B cell (primary cell): ENCODE measurements at regions not wholly inside any gene's neighbourhood (a gene's known extent, or its start where the extent isn't known, plus 50 kb on each side); places are given as distances from the start of the nearest gene placed in this dataset.

ENCODE experiments used
- ATAC-seq: fragments of 200-7000 bp; cut with Tn5 transposase; one replicate; pipeline ENCODE4 v1.10.0; 2021; ENCODE audit warnings: low read depth, mild to moderate bottlenecking, moderate number of reproducible peaks, moderate library complexity
- CTCF ChIA-PET: fragments of 350-600 bp; sonication (Branson Sonifier 250); formaldehyde crosslinking; loops from one replicate; lab custom pipeline; 2021; ENCODE audit warnings: antibody characterized with exemption, inconsistent platforms; lab: Charles Lee
- POLR2A ChIA-PET: fragments of 350-600 bp; sonication (Branson Sonifier 250); formaldehyde crosslinking; loops from one replicate; lab custom pipeline; 2021; ENCODE audit warnings: antibody characterized with exemption; lab: Charles Lee
- DNase-seq: peaks from one replicate; pipeline ENCODE4 v3.0.0; 2013
- H2AFZ ChIP-seq: 2 replicates; pipeline ENCODE4 v1.6.1; 2012; ENCODE audit warnings: mild to moderate bottlenecking, low read depth, low read length; ENCODE audit not compliant: insufficient read depth, poor library complexity, severe bottlenecking
- H3K27ac ChIP-seq, 2 donors: 1 replicate in 1 of 2; 2 replicates in 1 of 2; pipeline ENCODE4 v1.5.1; 2012 to 2013; ENCODE audit warnings: low read length in 2 of 2, mild to moderate bottlenecking in 2 of 2, moderate library complexity in 1 of 2
- H3K27me3 ChIP-seq, 4 experiments: fragments of 200-600 bp in 1 of 4; sonication (generic) in 1 of 4; replicated peaks in 1 of 4; 1 replicate in 2 of 4; 2 replicates in 2 of 4; pipeline versions ENCODE4 v1.6.1 to v1.7.0; 2013 to 2016; ENCODE audit warnings: low read length in 3 of 4, mild to moderate bottlenecking in 2 of 4, mixed read lengths in 1 of 4, moderate library complexity in 1 of 4; ENCODE audit not compliant: insufficient read depth in 4 of 4, control insufficient read depth in 3 of 4; ENCODE audit errors: control extremely low read depth in 1 of 4
- H3K36me3 ChIP-seq, 2 experiments: replicated peaks in 1 of 2; 1 replicate in 1 of 2; 2 replicates in 1 of 2; pipeline versions ENCODE4 v1.6.1 to v1.7.1; 2013; ENCODE audit warnings: low read length in 1 of 2; ENCODE audit not compliant: insufficient read depth in 2 of 2, control insufficient read depth in 1 of 2; ENCODE audit errors: control extremely low read depth in 1 of 2, extremely low read depth in 1 of 2
- H3K4me1 ChIP-seq, 2 donors: fragments of 200-600 bp in 1 of 2; sonication (generic) in 1 of 2; 1 replicate in 1 of 2; 2 replicates in 1 of 2; pipeline versions ENCODE4 v1.5.1 to v1.6.1; 2013 to 2017; ENCODE audit warnings: low read length in 2 of 2; ENCODE audit not compliant: control insufficient read depth in 2 of 2, insufficient read depth in 2 of 2
- H3K4me2 ChIP-seq: replicated peaks from 2 replicates; pipeline ENCODE3; 2012; ENCODE audit warnings: mild to moderate bottlenecking, low read depth, low read length; ENCODE audit not compliant: poor library complexity, severe bottlenecking
- H3K4me3 ChIP-seq, 5 experiments: fragments of 200-600 bp in 1 of 5; sonication (generic) in 1 of 5; 1 replicate in 3 of 5; 2 replicates in 2 of 5; pipeline versions ENCODE4 v1.5.1 to v1.7.0; 2011 to 2016; ENCODE audit warnings: low read length in 4 of 5, mild to moderate bottlenecking in 4 of 5, low read depth in 2 of 5, control low read depth in 1 of 5, moderate library complexity in 1 of 5; ENCODE audit not compliant: insufficient read depth in 1 of 5; ENCODE audit errors: control extremely low read depth in 1 of 5, extremely low read depth in 1 of 5
- H3K79me2 ChIP-seq: fragments of 200-600 bp; sonication (generic); one replicate; pipeline ENCODE4 v1.6.0; 2016; ENCODE audit warnings: low read length; ENCODE audit not compliant: control insufficient read depth, insufficient read depth
- H3K9ac ChIP-seq: fragments of 200-600 bp; sonication (generic); 2 replicates; pipeline ENCODE4 v1.6.1; 2017; ENCODE audit warnings: mild to moderate bottlenecking, low read length, moderate library complexity
- H3K9me3 ChIP-seq, 3 donors: one replicate each; pipeline versions ENCODE4 v1.6.1 to v1.7.1; 2013; ENCODE audit warnings: low read length in 2 of 3; ENCODE audit not compliant: control insufficient read depth in 2 of 3, insufficient read depth in 1 of 3; ENCODE audit errors: control extremely low read depth in 1 of 3
- H4K20me1 ChIP-seq: 2 replicates; pipeline ENCODE4 v1.6.0; 2012; ENCODE audit warnings: mild to moderate bottlenecking, low read length; ENCODE audit not compliant: insufficient read depth, control insufficient read depth, poor library complexity, severe bottlenecking
- H3K27ac Mint-ChIP-seq: one replicate; pipeline ENCODE4 v1.8.0; 2021; ENCODE audit warnings: mixed read lengths
- H3K27me3 Mint-ChIP-seq: one replicate; pipeline ENCODE4 v1.8.0; 2021; ENCODE audit warnings: mixed read lengths
- H3K4me1 Mint-ChIP-seq: one replicate; pipeline ENCODE4 v1.8.0; 2021; ENCODE audit warnings: mixed read lengths
- H3K4me3 Mint-ChIP-seq: one replicate; pipeline ENCODE4 v1.8.0; 2021; ENCODE audit warnings: mixed read lengths
- H3K9me3 Mint-ChIP-seq: one replicate; pipeline ENCODE4 v1.8.0; 2022; ENCODE audit warnings: mixed read lengths; ENCODE audit not compliant: insufficient read depth
- EZH2 ChIP-seq: IDR thresholded peaks from 2 replicates; pipeline ENCODE4 v1.6.1; 2012; ENCODE audit warnings: borderline replicate concordance, low read depth, mild to moderate bottlenecking, moderate library complexity, low read length; ENCODE audit not compliant: insufficient read depth, poor library complexity, severe bottlenecking
- WGBS: methylation state at CpG from one replicate; pipeline ENCODE4 v1.1.5; 2013; ENCODE audit warnings: missing lambda C conversion rate; ENCODE audit not compliant: insufficient coverage; 5-methylcytosine and 5-hydroxymethylcytosine counted together
- intact Hi-C: fragments of 100-400 bp; cut with micrococcal nuclease; formaldehyde crosslinking; loops from one replicate; pipeline ENCODE4 v1.10.0; 2022
- TF ChIP-seq, protein P1 (sequence below): fragments of 200-600 bp; IDR thresholded peaks from one replicate; pipeline ENCODE4 v1.8.0; 2022; ENCODE audit warnings: antibody characterized with exemption, mild to moderate bottlenecking

DNA sequence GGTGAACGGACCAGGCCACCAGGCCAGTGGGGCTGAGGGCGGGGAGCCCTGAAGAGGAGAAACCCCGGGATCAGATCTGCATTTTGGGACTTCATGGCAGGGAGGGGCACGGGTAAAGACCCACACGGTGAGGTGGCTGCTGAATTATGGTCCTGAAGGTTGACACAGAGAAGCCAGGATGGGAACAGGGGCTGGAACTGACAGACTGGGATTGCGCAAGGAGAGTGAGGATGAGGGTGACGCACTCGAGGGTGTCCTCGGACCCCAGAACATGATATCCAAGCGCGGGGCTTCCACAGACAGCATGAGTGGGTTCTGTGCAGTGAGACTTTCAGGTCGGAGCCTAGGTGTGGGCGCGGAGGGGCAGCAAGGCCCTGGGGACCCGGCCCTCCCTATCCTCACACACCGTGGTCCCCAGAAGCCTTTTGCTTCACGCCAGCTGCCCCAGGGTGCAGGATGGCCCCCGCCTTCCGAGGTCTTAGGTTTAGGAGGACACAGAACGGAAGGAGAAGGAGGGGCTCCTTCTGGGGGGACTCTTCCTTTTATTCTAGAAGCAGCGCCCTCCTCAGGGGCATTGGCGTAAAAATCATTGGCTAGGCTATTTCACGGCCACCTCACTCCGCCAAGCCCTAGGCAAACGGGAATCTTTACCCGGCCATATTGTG, 416.8 kb upstream of the HS6ST1 start:
- Mint-ChIP-seq H3K4me3 (peak overlapping the region; percentile 78), H3K27ac (no peak overlapping the region), H3K4me1 (peaks cover 20% of the 10 kb centered on the region), H3K27me3 (peaks cover 12% of the 10 kb centered on the region), H3K9me3 (no peaks in the 10 kb centered on the region)
- Histone ChIP-seq H3K27ac (no peak overlapping the region), H2AFZ (peak overlapping the region; percentile 64), H3K36me3 (no peaks in the 10 kb centered on the region), H3K27me3 (peaks cover 0 to 23% (median 4%) of the 10 kb centered on the region in 4 experiments), H3K4me1 (peaks cover 19 to 29% of the 10 kb centered on the region in 2 donors), H3K79me2 (no peaks in the 10 kb centered on the region), H4K20me1 (no peaks in the 10 kb centered on the region), H3K4me2 (peak overlapping the region; percentile 68), H3K9ac (peak overlapping the region; percentile 8), H3K4me3 (no peak overlapping the region), H3K9me3 (no peaks in the 10 kb centered on the region)
- intact Hi-C loops, result no loop called here
- no peak for ATAC-seq
- WGBS, result 90% methylated on average over 24 of the region's 26 CpGs
- POLR2A ChIA-PET, result no interaction called here
- no peak for DNase-seq
- TF ChIP-seq EZH2, result no peak
- TF ChIP-seq, protein P1, sequence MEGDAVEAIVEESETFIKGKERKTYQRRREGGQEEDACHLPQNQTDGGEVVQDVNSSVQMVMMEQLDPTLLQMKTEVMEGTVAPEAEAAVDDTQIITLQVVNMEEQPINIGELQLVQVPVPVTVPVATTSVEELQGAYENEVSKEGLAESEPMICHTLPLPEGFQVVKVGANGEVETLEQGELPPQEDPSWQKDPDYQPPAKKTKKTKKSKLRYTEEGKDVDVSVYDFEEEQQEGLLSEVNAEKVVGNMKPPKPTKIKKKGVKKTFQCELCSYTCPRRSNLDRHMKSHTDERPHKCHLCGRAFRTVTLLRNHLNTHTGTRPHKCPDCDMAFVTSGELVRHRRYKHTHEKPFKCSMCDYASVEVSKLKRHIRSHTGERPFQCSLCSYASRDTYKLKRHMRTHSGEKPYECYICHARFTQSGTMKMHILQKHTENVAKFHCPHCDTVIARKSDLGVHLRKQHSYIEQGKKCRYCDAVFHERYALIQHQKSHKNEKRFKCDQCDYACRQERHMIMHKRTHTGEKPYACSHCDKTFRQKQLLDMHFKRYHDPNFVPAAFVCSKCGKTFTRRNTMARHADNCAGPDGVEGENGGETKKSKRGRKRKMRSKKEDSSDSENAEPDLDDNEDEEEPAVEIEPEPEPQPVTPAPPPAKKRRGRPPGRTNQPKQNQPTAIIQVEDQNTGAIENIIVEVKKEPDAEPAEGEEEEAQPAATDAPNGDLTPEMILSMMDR, result no peak
- CTCF ChIA-PET, result interaction anchor here (1.4 to 2.0 kb wide), 4 partner anchors 15 to 1115 kb away, joined by 3 to 18 read pairs (median 8); no protein-coding TSS in a partner anchor

DNA sequence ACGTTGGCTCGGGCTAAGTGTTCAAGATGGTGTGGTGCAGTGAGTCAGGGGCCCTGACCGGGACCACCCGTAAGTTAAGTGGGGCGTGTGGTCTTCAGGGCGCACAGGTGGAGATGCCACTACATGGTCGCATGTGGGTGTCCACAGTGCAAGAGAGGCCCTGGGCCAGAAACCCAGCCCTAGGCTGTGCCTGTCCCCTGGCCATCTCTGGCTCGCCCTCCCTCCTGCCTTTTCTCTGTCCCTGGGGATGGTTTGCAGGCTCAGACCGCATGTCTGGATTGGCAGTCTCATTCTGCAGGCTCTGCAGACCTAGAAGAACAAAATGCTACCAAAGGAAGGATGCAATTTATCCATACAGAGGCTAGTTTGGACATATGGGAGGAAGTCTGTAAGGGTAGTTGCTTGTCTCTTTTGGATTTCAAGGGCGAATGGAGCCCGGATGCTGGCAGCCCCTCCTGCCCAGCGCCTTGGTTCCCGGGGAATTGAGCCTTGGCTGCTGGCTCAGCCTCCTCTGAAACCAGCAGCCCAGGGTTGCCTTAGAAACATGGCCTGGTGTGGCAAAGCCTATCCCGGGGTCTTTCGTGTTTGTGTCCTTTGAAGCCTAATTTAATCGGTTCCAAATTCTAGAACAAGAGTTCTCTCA, 417.5 kb upstream of the HS6ST1 start:
- Histone ChIP-seq H3K4me3 (peak overlapping the region in 1 of 5 experiments; percentile 34), H4K20me1 (no peaks in the 10 kb centered on the region), H2AFZ (peak overlapping the region; percentile 89), H3K79me2 (no peaks in the 10 kb centered on the region), H3K27me3 (peaks cover 0 to 23% (median 4%) of the 10 kb centered on the region in 4 experiments), H3K4me1 (peaks cover 19 to 29% of the 10 kb centered on the region in 2 donors), H3K4me2 (peak overlapping the region; percentile 80), H3K36me3 (no peaks in the 10 kb centered on the region), H3K27ac (no peak overlapping the region), H3K9me3 (no peaks in the 10 kb centered on the region), H3K9ac (peak overlapping the region; percentile 46)
- 61% methylated on average over 16 of the region's 16 CpGs for WGBS
- no peaks in the 10 kb centered on the region for H3K9me3 Mint-ChIP-seq
- peak overlapping the region; percentile 79 for H3K4me3 Mint-ChIP-seq
- H3K4me1 Mint-ChIP-seq, result peaks cover 20% of the 10 kb centered on the region
- H3K27me3 Mint-ChIP-seq, result peaks cover 12% of the 10 kb centered on the region
- ChIA-PET POLR2A (no interaction called here), CTCF (interaction anchor here (0.7 to 2.0 kb wide), 11 partner anchors 8 to 1119 kb away, joined by 3 to 18 read pairs (median 4); no protein-coding TSS in a partner anchor)
- no peak overlapping the region for H3K27ac Mint-ChIP-seq
- DNase-seq (no peak), ATAC-seq (no peak)
- intact Hi-C loops, result loop anchor here (1.0 to 2.0 kb wide), 2 partner anchors 18 to 1113 kb away; no protein-coding TSS in a partner anchor
- no peak for TF ChIP-seq EZH2
- TF ChIP-seq, protein P1, result no peak
